ENCODE measurements at regions not wholly inside any gene's neighbourhood (a gene's known extent, or its start where the extent isn't known, plus 50 kb on each side); places are given as distances from the start of the nearest gene placed in this dataset.
A peak's percentile ranks its signal among the peaks of the same experiment; 100 is the strongest.

- DNase-seq (ENCODE audit: low spot score) = no peak
These were observed 250.9 kb downstream of the SNX13 start for GRCh38 chr7:17689361-17689902.

DNA sequence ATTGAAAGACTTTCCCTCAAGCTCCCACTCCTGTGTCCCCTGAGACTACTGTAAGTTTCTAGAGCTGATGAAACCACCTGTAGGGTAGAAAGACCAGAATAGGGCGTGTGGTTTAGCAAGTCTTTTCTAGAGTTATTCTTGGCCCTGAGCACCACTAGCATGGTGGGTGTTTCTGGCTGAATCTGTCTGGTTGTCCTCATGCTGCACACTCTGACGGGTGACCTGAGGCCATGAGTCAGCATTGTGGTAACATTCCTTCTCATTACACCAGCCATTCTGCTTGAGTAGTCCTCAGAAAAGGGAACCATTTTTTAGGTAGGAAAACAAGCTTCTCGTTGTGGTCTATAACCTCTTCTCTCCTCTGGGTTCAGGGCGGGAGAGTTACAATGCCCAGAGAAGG is 250.3 kb downstream of the SNX13 start:
- DNase-seq (ENCODE audit: low spot score) = peak; percentile 90

DNA sequence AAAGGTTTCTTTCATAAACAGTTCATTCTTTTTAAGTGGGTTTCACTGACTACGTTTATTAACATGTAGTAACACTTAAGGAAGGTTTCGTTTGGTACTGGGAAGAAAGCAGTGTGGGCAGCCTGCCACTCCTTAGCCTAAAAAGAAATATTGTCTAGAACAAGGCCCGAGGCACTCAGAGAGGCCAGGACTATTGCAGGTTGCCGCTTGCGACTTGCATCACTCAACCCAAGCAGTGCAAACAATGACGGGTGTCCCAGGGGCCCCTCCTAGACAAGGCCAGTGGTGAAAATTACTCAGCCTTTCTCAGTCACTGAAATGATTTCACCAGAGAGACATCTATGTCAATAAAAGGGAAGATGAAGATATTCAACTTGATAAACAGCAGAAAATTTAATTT is 243.9 kb downstream of the SNX13 start:
- peak; percentile 79 for DNase-seq (ENCODE audit: low spot score)

- DNase-seq (ENCODE audit: low spot score) = no peak
These were observed 243.0 kb downstream of the SNX13 start for GRCh38 chr7:17697128-17697881.

GRCh38 chr7:17699696-17700095 is 240.6 kb downstream of the SNX13 start:
- no peak for DNase-seq (ENCODE audit: low spot score)

GRCh38 chr7:17700138-17700537 is 240.2 kb downstream of the SNX13 start:
- DNase-seq (ENCODE audit: low spot score) = no peak

DNA sequence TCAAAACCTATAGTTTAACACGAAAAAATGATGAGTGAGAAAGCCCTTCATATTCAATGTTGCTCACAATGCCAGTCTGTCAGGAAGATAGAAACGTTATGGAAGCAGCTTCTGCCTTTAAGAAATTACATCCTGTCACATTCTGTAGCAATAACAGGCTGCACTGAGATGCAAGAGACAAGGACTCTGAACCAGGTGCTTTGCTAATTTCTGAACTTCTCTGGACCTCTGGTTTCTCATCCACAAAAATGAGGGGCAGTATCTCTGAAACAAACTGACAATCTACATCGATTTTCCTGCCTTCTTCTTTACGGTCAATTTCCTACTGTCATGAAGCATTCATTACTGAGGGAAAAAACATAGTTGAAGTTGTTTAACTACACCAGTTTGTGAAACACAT is 234.0 kb downstream of the SNX13 start:
- no peak for DNase-seq (ENCODE audit: low spot score)

DNA sequence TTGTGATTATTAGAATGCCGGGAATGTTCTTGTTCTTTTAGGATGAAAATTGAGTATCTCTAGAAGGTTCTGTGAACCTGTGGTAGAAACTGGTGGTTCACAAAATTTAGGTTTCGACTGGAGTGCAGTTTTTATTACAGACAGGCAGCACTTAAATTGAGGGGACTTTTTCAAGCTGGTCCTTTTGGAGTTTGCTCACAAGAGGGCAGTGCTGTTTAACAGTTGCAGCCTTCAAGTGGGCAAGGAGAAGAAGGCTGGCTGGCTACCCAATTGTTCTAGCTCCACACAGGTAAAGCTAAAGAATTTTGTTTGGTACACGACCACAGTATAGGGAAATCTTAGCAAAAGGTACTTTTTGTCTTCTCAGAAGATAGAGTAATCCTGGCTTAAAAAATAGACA is 233.6 kb downstream of the SNX13 start:
- peak; percentile 72 for DNase-seq (ENCODE audit: low spot score)

- no peak for DNase-seq (ENCODE audit: low spot score)
These were observed 231.2 kb downstream of the SNX13 start for GRCh38 chr7:17709127-17709526.

DNA sequence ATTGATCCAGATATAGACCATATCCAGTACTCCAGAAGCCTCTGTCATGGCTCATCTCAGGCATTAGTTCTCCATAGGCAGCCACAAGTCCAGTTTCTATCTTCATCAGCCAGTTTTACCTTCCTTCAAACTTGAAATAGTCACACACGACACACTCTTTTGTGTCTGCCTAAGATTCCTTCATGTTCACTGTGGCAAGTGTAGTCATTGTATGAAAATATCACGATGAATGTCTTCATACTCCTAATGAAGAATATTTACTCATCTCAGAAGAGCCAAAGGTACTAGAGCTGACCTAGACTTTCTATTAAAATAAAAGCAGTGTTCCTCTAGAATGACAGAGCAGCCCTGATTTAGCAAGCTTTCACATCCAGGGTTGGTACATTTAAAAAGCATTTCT is 230.7 kb downstream of the SNX13 start:
- no peak for DNase-seq (ENCODE audit: low spot score)

- no peak for DNase-seq (ENCODE audit: low spot score)
These were observed 230.0 kb downstream of the SNX13 start for GRCh38 chr7:17710312-17710711.

DNA sequence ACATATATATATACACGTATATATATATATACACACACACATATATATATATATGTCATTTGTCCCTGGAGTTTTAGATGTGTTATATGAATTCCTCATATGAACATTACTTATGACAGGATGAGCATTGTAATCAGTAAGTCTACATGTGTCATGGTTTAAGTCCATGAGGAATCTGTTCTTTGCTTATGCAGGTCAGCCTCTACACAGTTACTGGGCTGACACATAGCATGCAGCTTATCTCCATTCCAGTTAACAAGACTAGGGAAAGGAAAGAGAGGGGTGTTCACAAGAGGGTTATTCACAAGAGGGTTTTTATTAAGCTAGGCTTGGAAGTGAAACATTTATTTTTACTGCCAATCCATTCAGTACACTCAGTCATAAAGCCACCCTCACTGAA is 226.7 kb downstream of the SNX13 start:
- DNase-seq (ENCODE audit: low spot score) = no peak

DNA sequence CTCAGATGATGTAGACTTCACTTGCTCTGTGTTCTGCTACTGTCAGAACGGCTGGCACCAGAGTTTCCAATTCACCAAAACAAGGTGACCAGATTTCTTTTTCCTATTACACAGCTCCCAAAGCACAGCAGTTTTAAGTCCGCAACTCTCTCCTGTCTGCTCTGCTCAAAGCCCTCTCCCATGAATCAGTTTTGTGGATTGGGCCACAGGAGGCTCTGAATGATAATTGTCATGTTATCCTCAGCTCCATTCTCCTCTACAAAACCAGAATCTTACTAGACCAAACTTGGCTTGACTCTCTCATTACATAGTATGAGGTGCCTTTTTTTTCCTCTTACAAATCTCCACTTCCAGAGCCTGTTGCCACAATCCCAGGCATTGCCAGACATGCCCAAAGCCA is 223.5 kb downstream of the SNX13 start:
- no peak for DNase-seq (ENCODE audit: low spot score)

- DNase-seq (ENCODE audit: low spot score) = no peak
These were observed 220.3 kb downstream of the SNX13 start for GRCh38 chr7:17719998-17720397.

DNA sequence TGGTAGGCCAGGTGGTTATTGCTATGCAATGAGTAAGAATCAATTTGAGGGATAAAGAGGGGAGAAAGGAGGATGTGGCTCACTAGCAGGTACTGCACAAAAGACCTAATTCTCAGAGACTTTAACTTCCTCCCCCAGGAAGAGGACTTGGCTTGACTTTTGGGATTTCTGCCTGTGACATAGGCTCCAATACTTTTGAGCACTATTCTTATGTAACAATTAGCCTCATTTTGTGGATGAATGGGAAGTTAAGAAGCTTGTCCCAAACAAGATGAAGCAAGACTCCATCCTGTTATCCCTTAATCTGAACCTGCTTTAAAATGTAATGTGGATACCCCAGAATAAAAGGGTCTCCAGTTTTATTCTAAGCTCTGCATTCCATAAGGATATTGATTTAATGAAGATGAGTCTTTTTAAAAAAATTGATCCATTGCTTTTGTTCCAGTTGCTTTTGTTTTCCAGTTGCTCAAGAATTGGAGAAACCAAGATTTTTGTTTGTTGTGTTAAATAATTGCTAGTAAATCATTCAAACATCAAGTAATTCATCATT is 218.5 kb downstream of the SNX13 start:
- no peak for DNase-seq (ENCODE audit: low spot score)

GRCh38 chr7:17722798-17723197 is 217.5 kb downstream of the SNX13 start:
- DNase-seq (ENCODE audit: low spot score) = no peak

GRCh38 chr7:17725821-17726220 is 214.5 kb downstream of the SNX13 start:
- DNase-seq (ENCODE audit: low spot score) = no peak

DNA sequence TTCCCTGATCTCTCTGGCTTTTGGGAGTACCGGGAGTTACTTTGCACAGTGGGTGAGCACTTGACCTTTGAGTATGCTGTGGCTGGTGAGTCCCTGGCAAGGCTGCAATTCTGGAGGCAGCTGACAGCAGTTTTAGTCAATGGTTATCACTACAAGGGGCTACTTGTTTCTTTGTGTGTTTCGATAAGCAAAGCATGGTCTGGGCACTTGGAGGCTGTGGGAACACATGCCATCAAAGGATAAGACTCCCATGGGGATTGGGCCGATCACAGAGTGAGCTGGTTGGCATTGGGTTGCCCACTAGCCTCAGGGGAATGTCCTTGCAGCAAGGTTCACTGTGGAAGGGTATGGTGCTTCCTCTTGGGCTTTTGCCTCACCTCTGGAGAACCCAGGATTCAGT is 208.2 kb downstream of the SNX13 start:
- DNase-seq (ENCODE audit: low spot score) = no peak
